Activated CD4-positive, alpha-beta T cell treated with anti-CD3 and anti-CD28 coated beads, Interleukin-2, amount 50 U/mL, for 24 hours (primary cell): ENCODE measurements at regions not wholly inside any gene's neighbourhood (a gene's known extent, or its start where the extent isn't known, plus 50 kb on each side); places are given as distances from the start of the nearest gene placed in this dataset.

Source experiments
- DNase-seq, 2 donors: peaks; one replicate each; pipeline ENCODE4 v3.0.0-alpha.2; 2020; ENCODE audit warnings: low read depth in 1 of 2, low spot score in 1 of 2

DNA sequence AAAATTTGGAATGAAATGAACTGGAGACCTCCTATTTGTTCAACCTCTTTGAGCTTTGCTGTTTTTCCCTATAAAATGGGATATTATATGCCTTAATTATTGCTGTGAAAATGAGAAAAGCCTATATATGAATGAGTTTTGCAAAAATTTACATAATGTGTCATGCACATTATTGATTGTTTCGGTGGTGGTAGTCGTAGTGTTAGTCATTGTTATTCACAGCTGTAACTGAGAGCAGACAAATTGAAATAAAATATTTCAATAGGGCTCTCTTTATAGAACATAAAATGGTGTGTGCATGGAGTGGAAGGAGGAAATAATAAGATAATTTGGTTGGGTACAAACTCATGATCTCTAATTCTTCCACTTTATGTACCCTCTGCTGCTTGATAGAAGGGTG is 153.7 kb upstream of the GADL1 start:
- DNase-seq: no peak

DNA sequence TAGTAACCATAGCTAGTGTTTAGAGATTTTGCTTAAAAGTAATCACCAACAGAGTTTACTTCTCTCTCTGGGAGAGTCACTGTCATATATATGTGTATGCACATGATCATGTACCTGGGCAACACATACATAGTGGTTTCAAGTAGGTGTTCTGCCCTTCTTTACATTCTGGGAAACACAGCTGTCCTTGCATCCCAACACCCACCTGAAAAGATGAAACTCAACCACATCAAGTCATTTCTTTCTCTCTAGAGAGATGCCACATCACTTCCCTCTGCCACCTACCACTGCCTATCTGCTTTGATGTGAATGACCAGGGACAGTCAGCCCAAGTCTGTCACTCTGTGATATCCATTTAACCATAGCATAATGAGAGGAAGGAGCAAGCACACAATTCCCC is 155.8 kb upstream of the GADL1 start:
- DNase-seq: no peak

- DNase-seq: no peak
Measured at GRCh38 chr3:31051226-31051625, 156.8 kb upstream of the GADL1 start.

- no peak for DNase-seq
Measured at GRCh38 chr3:31053299-31053698, 158.8 kb upstream of the GADL1 start.

GRCh38 chr3:31054032-31054431 is 159.6 kb upstream of the GADL1 start:
- DNase-seq: no peak

DNA sequence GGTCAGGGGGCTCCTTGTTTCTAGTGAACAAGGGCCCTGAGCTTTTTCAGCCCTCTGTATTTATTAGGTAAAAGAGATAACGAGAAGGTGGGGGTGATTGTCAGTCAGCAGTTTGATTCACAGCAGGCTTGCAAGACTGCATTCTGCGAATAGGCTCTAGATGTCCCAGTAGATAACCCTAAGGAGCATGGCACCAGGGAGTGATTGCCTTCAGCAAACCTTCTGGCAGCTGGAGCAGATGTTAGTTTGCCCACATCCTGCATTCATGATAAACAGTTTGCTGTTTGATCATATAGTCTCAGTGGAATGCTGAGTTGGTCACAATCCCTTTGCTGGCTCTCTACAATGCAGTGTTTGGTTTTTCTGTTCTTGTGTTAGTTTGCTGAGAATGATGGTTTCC is 161.3 kb upstream of the GADL1 start:
- no peak for DNase-seq

DNA sequence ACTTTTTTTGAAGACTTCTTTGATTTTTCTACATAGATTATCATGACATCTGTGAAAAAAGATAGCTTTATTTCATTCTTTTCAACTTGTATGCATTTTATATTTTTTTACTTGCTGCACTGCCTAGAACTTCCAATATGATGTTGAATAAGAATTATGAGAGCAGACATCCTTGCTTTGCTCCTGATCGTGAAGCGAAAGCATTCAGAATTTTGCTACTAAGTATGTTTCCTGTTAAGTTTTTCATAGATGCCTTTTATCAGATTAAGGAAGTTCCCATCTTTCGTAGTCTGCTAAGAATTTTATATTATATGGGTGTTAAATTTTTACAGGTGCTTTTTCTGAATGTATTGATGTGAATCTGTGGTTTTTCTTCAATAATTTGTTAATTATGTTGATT is 163.4 kb upstream of the GADL1 start:
- DNase-seq: no peak

GRCh38 chr3:31064021-31064420 is 169.6 kb upstream of the GADL1 start:
- DNase-seq: no peak

DNA sequence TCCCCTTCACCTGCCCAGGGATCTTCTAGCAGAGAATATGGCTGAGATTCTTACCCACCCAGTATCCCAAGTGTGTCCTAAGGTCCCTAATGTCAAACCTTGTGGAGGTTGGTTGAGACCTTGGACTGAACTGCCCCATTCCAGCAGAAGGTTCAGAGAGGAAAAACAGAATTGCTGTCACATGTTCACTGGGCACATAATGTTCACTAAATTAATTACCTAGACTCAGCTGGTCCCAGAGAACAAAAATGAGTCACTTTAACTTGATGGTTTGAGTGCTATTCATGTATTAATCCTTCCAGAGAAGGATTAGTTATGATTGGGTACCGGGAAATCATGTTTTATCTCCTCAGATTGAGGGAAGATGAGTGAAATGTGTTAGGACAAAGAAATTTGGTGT is 171.3 kb upstream of the GADL1 start:
- no peak for DNase-seq

- DNase-seq: no peak
Measured at GRCh38 chr3:31067004-31067403, 172.5 kb upstream of the GADL1 start.

DNA sequence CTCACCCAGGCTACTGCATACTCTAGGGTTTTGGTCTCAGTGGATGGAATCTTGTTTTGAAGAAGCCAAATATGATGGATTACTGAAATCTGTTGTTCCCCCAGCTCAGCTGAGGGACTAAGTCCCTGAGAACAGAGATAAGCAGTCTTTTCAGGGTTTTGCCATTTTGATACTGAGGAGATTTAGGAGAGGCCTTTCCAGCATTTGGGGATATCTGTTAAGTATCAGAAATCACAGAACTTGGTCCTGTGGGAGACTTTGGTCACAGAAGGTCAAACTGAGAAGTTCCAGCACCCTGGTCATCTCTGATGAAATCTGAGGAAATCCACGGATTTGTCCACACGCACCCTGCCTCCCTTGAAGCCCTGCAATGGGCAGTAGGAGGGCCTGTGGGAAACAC is 181.0 kb upstream of the GADL1 start:
- DNase-seq: no peak

GRCh38 chr3:31075876-31076275 is 181.4 kb upstream of the GADL1 start:
- DNase-seq: no peak

DNA sequence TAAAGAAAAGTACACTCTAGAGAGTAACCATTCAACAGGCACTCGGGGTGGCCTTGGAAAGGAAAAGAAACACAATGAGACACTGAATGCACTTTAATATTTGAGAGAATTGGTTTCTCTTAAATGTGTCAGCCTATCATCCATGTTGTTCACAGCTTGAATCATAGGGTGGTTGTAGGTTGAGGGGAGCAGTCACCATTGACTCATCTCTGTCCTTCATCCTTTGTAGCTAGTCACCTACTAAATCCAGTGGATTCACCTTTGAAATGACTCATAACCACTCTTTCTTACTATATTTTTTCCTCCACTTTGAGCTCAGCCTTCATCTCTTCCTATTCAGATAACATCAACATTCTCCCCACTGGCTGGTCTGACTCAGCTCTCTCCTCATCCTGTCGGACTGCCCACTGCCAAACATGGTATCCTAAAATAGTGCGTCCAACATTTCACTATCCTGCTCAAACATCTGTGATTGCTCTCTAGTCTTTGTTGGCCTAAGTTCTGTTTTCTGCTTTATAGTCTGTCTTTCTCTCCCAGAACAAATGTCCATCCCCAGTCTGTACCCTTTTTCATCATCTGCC is 182.7 kb upstream of the GADL1 start:
- DNase-seq: peak in 1 of 2 donors; percentile 36

DNA sequence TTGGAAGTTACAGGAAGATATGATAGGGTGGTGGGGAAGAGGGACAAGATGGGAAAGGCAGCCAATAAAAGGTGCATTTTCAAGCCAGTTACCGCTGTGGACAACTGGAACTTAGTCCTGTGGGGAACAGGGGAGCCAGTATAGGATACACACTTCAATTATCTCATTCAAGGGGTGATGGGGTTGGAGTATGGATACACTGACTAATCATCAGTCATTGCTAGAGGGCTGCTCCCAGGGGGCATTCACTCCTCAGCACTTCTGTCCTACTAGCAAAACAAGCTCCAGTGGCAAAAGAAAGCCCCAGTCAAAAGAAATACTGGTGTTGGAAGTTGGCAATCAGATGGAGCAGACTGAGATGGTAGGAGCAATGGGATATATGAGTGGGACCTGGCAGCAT is 183.4 kb upstream of the GADL1 start:
- DNase-seq: no peak

- DNase-seq: no peak
Measured at GRCh38 chr3:31079689-31080088, 185.2 kb upstream of the GADL1 start.

GRCh38 chr3:31081018-31081662 is 186.7 kb upstream of the GADL1 start:
- DNase-seq: no peak

DNA sequence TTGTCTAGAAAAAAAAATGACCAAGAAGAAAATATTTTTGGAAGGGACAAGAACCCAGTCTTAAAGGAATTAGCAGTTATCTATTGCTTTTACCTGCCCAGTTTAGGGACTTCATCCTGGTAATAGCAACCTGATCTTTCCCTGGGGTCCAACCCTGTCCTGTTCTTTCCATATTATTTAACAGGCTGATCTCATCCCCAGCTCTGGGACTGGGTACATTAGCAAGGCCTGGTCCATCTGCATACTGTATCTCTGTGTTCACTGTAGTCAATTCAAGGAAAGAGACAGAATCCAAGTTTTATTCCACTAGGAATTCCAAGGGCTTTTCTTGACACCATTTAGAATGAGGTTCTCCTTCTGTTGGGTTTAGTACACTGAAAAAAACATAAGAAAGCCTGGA is 191.7 kb upstream of the GADL1 start:
- no peak for DNase-seq

GRCh38 chr3:31086698-31087097 is 192.2 kb upstream of the GADL1 start:
- DNase-seq: no peak

- DNase-seq: no peak
Measured at GRCh38 chr3:31091748-31092147, 197.3 kb upstream of the GADL1 start.

GRCh38 chr3:31092748-31093589 is 198.5 kb upstream of the GADL1 start:
- no peak for DNase-seq

DNA sequence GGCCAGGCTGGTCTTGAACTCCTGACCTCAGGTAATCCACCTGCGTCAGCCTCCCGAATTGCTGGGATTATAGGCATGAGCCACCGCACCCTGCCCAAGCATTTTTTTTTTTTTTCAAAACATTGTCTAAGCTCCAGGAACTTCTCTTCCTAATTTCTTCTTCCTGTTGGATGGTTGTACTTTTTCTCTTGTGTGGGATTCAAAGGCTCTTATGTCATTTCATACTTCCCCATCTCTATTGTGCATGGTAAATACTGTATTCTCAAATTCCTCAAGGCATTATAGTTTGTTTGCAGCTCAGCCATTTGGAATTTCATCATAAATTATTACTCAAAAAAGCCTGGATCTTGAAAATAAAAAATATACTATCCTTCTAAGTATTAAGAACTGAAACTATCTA is 199.1 kb upstream of the GADL1 start:
- DNase-seq: no peak

DNA sequence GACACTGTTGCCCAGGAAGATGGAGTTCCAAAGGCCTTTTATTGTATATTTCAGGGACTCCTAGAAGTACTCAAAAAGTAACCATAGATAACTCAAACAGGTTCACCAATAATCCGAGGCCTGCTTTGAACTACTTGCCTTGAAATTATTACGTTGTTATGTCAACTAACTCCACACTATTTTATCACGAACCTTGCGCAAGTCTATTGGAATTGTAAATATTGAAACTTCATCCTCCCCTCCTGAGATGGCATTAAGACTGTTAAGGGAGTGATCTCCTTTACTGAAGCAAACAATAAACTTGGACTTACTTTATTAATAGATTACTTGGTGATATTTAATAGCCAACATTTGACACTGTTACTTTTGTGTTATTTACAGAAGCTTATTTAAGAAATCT is 199.6 kb upstream of the GADL1 start:
- no peak for DNase-seq

DNA sequence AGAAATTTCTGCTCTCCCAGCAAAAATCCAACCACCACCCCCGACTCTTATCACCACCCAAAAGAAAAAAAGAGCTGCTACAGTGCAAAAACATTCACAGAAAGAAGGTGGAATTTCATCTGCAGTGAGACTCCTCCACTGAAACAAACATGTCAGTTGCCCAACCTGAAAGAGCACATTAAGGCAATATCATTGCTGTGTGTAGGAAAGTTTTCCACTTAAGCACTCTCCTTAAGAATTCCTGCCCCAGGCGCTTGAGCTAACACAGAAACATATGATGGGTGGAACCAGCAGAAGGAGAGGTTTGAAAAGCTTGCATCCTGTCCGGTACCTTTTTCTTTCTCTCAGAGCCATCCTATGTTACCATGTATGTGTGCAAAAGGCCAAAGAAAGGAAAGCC is 200.8 kb upstream of the GADL1 start:
- DNase-seq: no peak
